ENCODE measurements at regions not wholly inside any gene's neighbourhood (a gene's known extent, or its start where the extent isn't known, plus 50 kb on each side); places are given as distances from the start of the nearest gene placed in this dataset.

GRCh38 chr1:60670302-60670701, 412.1 kb upstream of the NFIA start:
- Histone ChIP-seq H3K4me1 (ENCODE audit: low read depth, poor library complexity, severe bottlenecking) (no peaks in the 10 kb centered on the region), H3K4me3 (IDR thresholded peaks at IDR 0.05; ENCODE audit: insufficient read depth, low read depth, low read length) (no peak overlapping the region), H3K79me2 (ENCODE audit: insufficient read depth, low read depth) (no peaks in the 10 kb centered on the region), H3K36me3 (ENCODE audit: insufficient read depth) (no peaks in the 10 kb centered on the region), H3K27me3 (ENCODE audit: insufficient read depth, low read depth) (no peaks in the 10 kb centered on the region), H3K27ac (no peak overlapping the region), H2AFZ (ENCODE audit: low read depth) (no peak overlapping the region), H3K9ac (no peak overlapping the region), H4K20me1 (ENCODE audit: insufficient read depth) (no peaks in the 10 kb centered on the region), H3K4me2 (no peak overlapping the region)
- no peak for TF ChIP-seq CTCF (conservative IDR thresholded peaks at IDR 0.05; ENCODE audit: low read depth, low read length)

GRCh38 chr1:60668585-60668984, 413.8 kb upstream of the NFIA start:
- Histone ChIP-seq H3K36me3 (ENCODE audit: insufficient read depth) (no peaks in the 10 kb centered on the region), H2AFZ (ENCODE audit: low read depth) (no peak overlapping the region), H3K4me2 (no peak overlapping the region), H3K9ac (no peak overlapping the region), H3K79me2 (ENCODE audit: insufficient read depth, low read depth) (no peaks in the 10 kb centered on the region), H3K27me3 (ENCODE audit: insufficient read depth, low read depth) (no peaks in the 10 kb centered on the region), H3K27ac (no peak overlapping the region), H4K20me1 (ENCODE audit: insufficient read depth) (no peaks in the 10 kb centered on the region), H3K4me1 (ENCODE audit: low read depth, poor library complexity, severe bottlenecking) (no peaks in the 10 kb centered on the region), H3K4me3 (IDR thresholded peaks at IDR 0.05; ENCODE audit: insufficient read depth, low read depth, low read length) (no peak overlapping the region)
- no peak for TF ChIP-seq CTCF (conservative IDR thresholded peaks at IDR 0.05; ENCODE audit: low read depth, low read length)

- no peak overlapping the region for H2AFZ ChIP-seq (ENCODE audit: low read depth)
- no peaks in the 10 kb centered on the region for H3K36me3 ChIP-seq (ENCODE audit: insufficient read depth)
- no peak for TF ChIP-seq CTCF (conservative IDR thresholded peaks at IDR 0.05; ENCODE audit: low read depth, low read length)
Measured at GRCh38 chr1:60665311-60665710, 417.1 kb upstream of the NFIA start.

GRCh38 chr1:60664086-60664625, 418.2 kb upstream of the NFIA start:
- H3K4me2 ChIP-seq: no peak overlapping the region
- H4K20me1 ChIP-seq (ENCODE audit: insufficient read depth): no peaks in the 10 kb centered on the region
- H3K9ac ChIP-seq: no peak overlapping the region
- H3K36me3 ChIP-seq (ENCODE audit: insufficient read depth): no peaks in the 10 kb centered on the region
- H3K4me1 ChIP-seq (ENCODE audit: low read depth, poor library complexity, severe bottlenecking): no peaks in the 10 kb centered on the region
- no peak overlapping the region for H3K4me3 ChIP-seq (IDR thresholded peaks at IDR 0.05; ENCODE audit: insufficient read depth, low read depth, low read length)
- no peak overlapping the region for H3K27ac ChIP-seq
- no peaks in the 10 kb centered on the region for H3K79me2 ChIP-seq (ENCODE audit: insufficient read depth, low read depth)
- no peaks in the 10 kb centered on the region for H3K27me3 ChIP-seq (ENCODE audit: insufficient read depth, low read depth)
- no peak for TF ChIP-seq CTCF (conservative IDR thresholded peaks at IDR 0.05; ENCODE audit: low read depth, low read length)
- H2AFZ ChIP-seq (ENCODE audit: low read depth): no peak overlapping the region

More at GRCh38 chr1:60665311-60665710, 417.1 kb upstream of the NFIA start:
- no peaks in the 10 kb centered on the region for H4K20me1 ChIP-seq (ENCODE audit: insufficient read depth)
- no peak overlapping the region for H3K4me3 ChIP-seq (IDR thresholded peaks at IDR 0.05; ENCODE audit: insufficient read depth, low read depth, low read length)
- H3K27ac ChIP-seq: no peak overlapping the region
- H3K4me2 ChIP-seq: no peak overlapping the region
- no peaks in the 10 kb centered on the region for H3K4me1 ChIP-seq (ENCODE audit: low read depth, poor library complexity, severe bottlenecking)
- H3K79me2 ChIP-seq (ENCODE audit: insufficient read depth, low read depth): no peaks in the 10 kb centered on the region
- H3K9ac ChIP-seq: no peak overlapping the region
- H3K27me3 ChIP-seq (ENCODE audit: insufficient read depth, low read depth): no peaks in the 10 kb centered on the region
